ENCODE measurements at regions not wholly inside any gene's neighbourhood (a gene's known extent, or its start where the extent isn't known, plus 50 kb on each side); places are given as distances from the start of the nearest gene placed in this dataset.
A peak's percentile ranks its signal among the peaks of the same experiment; 100 is the strongest.
"Not testable (repeated sequence)": the region's sequence is repeated elsewhere in the genome, so short reads cannot be mapped to it uniquely, and the experiment has no call there.

DNA sequence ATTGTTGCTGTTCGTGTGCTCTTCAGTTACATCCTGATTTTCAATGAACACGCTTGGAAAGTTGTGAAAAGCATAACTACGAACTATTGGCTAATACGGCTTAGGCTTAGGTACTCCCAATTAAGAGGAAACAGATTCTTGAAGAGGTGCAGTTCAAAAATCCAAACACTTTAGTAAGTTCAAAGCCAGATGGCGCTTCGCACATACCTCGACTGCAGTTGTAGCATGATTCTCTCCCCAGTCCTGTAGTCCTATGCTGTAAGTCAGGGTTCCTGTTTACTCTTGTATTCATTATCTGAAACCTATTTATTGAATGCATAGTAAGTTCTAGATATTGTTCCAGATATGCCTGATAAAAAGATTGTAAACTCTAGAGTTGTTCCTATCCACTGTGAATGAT, 165.2 kb downstream of the TRIB2 start:
- DNase-seq = no peak

DNA sequence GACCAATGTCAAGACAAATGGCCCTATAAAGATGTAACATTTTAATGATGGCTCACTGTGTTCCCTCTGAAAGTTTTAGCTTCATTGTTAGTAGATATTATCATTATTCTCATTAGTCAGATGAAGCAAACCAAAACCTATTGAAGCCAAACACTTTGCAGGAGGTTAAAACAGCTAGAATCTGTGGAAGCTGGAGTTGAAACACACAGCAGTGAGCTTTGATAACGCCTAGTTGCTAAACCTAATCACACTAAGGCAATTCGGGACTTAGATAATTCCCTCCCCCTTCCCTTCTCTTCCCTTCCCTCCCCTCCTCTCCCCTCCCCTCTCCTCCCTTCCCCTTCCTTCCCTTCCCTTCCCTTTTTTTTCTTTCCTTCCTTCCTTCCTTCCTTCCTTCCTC, 165.7 kb downstream of the TRIB2 start:
- DNase-seq = no peak

- no peak for DNase-seq
Observed at GRCh38 chr2:12883906-12884305, 167.2 kb downstream of the TRIB2 start.

- DNase-seq = no peak
Observed at GRCh38 chr2:12884713-12885282, 168.1 kb downstream of the TRIB2 start.

DNA sequence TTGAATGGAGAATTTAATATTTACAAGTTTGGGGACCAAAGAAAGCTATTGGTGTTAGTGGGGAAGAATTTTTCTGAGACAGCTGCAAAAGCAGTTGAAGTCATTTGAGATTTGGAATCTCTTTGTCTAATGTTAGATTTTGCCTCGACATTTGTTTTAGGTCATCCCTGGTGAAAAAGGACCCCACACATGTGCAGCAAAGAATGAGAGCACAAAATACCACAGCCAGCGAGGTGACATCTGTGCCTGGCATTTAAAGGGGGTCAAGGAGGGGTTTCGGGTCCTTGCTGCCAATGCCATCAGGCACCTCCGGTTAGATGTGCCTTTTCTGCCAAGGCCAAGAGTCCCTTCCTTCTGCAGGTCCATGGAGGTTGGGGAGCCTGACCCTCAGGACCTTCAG, 173.3 kb downstream of the TRIB2 start:
- DNase-seq = no peak

- DNase-seq = no peak
Observed at GRCh38 chr2:12890481-12890991, 173.8 kb downstream of the TRIB2 start.

- no peak for DNase-seq
Observed at GRCh38 chr2:12895017-12895416, 178.3 kb downstream of the TRIB2 start.

DNA sequence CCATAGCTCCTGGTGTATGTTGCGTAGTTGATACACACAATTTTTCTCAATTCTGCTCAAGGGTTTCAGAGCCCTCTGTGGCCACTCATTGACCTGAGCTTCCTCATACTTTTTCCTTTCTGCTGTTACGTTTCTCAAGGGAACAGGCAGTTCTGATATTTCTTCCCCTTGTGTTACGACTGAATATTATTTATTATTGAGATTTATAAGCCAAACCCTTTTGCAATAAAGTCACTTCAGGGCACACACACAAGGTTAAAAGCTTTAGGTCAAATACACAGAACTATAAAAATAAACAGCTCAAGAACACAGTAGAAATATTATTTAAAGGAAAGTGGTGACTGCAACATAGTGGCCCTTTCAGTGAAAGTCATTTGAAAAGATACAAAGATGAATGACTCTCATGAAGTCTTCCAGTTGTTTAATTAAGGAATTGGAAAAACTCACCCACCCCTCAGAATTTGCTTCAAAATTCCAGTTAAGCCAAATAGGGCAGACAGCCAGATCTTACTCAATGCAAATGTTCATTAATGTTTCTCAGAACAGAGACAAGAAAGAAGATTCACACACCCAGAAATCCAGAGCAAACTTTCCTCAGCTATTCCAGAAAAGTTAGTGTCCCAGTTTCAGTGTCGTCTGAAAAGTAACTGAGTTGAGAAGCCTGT, 179.7 kb downstream of the TRIB2 start:
- DNase-seq = no peak

DNA sequence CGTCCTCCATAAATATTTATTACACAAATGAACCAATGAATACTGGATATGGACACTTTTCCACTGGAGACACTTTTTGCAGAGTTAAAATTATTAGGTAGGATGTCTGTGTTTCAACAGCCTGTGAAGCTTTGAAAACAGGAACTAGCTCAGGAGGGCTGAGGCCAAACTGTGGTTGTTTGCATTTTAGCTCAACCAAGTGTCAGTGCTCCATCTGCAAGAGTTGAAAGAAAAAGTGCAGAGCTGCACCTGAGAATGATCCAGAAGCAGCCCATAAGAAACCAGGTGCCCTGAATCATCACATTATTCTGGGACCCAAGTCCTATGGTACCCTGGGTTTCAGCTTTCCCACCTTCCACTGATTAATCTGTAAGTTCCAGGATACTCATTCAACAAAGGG, 180.4 kb downstream of the TRIB2 start:
- no peak for DNase-seq

DNA sequence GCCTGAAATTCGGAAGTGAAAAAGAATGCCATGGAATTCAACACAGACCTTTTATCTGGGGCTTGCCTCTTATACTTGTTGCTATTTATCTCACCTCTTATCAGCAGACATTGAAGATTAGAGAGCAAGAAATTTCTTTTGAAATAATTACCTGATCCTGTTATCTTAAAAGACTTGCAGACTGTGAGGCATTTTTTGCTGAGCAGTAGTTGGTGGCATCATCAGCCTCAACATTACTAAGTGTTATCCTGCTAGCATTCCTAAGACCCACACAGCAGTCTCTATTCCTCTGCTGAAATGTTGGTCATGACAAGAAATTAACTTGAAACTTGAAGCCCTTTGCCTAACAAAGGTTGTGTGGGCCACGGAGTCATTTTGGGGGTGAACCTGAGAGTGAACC, 186.5 kb downstream of the TRIB2 start:
- DNase-seq = no peak

- no peak for DNase-seq
Observed at GRCh38 chr2:12910431-12910830, 193.7 kb downstream of the TRIB2 start.

DNA sequence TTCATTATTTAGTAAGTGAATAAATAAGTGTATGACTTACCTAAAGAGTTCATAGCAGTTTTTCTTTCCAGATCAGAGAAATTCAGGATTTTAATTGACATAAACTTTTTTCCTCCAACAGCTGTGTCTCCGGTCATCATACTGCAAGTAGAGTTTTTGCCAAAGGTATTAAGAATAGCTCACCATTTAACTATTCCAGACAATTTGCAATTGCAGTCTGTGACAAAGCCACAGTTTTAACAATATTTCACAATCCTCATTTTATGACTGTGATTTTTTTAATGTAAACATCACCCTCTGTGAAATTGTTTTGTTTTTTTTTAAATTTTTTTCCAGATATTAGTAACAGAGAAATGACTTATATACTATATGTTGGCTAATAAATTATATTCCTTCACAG, 199.1 kb downstream of the TRIB2 start:
- no peak for DNase-seq

- no peak for DNase-seq
Observed at GRCh38 chr2:12918138-12918834, 201.6 kb downstream of the TRIB2 start.

DNA sequence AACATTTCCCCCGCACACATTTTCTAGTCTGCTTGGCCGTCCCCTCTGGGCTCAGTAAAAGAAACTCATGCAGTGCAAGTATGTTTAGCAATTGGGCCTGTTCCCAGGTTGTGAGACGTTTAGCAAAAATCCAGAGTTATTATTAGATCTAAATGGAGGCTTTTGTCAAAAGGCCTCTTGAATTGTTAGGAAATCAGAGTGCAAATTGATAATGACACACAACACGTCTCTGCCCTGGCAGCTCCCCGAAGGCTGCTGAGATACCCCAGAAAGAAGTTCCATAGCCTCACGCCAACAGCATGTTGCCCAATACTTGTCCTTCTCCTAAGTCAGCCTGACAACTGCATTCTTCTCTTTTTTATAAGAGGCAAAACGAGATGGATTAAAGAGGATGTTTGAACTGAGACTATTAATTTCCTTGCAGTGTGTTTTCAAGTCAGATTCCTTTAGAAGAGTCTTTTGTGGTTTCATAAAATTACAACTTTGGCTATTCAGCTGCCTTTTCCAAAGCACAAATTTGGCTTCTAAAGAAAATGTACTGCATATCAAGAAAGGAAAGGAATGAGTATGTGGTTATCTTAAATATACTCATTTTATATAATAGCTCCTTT, 202.2 kb downstream of the TRIB2 start:
- DNase-seq = no peak

GRCh38 chr2:12921321-12921720, 204.6 kb downstream of the TRIB2 start:
- no peak for DNase-seq

DNA sequence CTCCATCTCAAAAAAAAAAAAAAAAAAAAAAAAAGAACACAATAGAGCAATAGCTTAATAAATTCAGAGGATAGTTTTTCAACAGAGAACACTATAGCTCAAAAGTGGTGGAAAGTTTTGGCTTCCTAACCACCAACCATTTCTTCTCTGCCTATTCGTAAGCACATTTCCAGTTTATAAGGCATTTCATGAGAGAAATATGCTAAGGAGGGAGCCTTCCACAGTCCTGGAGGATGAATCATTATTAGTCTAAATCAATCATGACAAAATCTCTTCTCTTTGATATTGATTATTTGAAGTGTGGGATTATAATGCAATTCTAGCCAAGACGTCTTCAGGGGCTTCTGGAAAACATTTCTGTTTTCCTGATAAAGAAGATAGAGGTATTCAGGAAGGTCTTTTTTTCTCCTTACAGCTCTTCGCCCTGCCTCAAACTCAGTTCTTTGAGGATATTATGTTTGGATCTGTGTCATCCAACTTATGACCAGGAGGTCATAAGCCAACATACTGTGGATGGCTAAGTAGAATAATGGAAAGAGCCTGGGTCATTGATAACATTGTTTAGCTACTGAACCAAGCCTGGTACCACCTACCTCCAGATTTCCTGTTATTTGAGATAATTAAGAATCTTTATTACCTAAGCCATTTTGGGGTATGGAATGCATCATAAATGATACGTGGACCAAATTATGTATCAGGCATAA, 207.3 kb downstream of the TRIB2 start:
- no peak for DNase-seq

DNA sequence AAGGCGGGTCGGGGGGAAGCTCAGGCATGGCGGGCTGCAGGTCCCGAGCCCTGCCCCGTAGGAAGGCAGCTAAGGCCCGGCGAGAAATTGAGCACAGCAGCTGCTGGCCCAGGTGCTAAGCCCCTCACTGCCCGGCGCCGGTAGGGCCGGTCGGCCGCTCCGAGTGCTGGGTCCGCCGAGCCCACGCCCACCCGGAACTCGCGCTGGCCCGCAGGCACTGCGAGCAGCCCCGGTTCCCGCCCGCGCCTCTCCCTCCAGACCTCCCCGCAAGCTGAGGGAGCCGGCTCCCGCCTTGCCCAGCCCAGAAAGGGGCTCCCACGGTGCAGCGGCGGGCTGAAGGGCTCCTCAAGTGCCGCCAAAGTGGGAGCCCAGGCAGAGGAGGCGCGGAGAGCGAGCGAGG, 209.9 kb downstream of the TRIB2 start:
- not testable (repeated sequence) for DNase-seq

GRCh38 chr2:12928197-12928774, 211.6 kb downstream of the TRIB2 start:
- DNase-seq = peak; percentile 24

DNA sequence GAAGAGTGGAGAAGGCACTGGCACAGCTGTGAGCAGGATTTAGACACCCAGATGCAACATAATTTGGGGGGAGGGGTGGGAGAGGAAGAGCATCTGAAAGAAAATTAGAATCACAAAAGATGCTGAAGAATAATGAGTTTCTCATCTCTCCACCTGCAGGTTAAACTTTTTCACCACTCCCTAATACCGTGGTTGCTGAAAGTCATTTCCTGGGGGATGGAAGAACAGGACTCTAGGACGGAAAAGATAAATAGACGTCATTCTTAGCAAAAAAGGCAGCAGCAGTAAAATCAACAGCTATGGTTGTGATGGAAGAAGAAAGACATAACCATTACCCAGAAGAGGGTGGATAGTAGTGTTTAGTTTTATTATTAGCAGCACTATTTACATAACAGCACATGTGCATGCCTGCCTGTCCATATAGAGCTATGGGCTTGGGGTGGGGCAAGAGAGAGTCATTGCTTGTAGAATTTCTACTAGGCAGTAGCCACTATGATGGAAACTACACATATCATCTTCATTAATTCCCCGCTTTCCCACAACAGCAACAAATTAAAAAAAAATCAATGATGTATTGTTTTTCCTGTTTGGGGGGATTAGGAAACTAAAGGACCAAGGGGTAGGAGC, 212.2 kb downstream of the TRIB2 start:
- no peak for DNase-seq

DNA sequence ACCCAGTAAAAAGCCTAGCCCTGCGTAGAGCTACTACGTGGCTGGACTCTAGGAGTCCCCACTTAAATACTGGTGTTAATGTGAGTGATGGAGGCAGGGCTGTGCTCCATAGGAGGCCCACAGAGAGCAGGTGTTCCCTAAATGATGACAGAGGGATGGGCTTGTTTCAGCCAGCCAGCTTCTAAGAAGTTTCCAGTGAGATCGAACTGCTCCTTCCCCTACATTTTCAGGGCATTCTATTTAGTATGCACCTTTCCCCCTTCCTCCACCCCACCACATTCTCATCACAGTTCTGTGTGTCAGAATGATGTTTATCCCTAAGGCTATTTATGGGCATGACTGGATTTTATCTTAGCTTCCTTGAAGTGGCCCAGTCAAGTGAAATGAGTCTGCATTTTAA, 213.0 kb downstream of the TRIB2 start:
- no peak for DNase-seq

DNA sequence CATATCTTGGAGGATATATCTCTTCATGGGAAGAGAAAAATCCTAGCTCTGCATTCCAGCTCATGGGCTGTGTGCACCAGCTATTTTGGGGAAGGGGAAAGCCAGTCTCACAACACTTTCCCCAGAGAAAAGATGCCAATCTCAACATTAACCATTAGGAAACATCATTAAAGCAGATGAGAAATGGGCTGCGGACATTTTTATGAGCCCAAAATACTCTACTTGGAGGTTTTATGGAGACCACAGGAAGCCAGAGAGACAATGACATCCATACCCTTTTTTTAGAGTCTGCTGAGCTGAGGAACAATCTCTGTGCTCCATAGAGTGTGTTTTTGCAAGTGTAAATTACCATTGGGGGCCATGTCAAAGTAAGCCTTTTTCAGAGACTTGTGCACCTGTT, 213.7 kb downstream of the TRIB2 start:
- DNase-seq = no peak

DNA sequence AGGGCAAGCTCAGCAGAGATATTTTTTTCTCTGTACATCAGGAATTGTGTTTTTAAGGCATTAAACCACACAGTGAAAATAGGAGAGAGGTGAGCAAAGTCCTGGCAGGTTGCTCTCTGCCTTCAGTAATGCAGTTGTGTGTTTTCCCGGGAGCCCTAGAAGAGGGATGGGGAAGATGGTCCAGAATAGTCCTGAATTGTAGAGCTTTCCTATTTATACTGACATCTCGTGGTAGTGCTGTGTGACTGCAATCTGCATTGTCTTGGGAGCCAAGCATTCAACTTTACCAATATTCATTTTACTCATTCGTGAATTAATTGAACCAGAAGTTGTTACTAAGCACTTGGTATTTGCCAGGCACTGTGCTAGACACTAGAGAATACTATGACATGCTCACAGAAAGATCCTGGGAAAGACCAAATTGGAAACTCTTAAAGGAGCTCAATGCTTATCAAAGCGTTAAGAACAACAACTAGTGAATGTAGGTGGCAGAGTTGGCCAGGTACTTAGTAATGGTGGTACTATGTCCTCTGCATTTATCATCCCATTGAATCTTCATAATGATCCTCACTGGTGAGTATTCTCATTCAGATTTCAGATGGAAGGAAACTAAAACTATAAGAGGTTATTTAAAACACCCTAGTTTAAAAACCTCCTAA, 214.6 kb downstream of the TRIB2 start:
- no peak for DNase-seq
